GM12878 (cell line): ENCODE measurements at regions not wholly inside any gene's neighbourhood (a gene's known extent, or its start where the extent isn't known, plus 50 kb on each side); places are given as distances from the start of the nearest gene placed in this dataset.

Experiments used
- ATF2 ChIP-seq: IDR thresholded peaks from 2 replicates; pipeline ENCODE4 v1.6.1; 2012; ENCODE audit warnings: low read length, inconsistent platforms
- CBFB ChIP-seq: IDR thresholded peaks from 2 replicates; pipeline ENCODE4 v1.6.1; 2016; ENCODE audit warnings: antibody characterized with exemption, low read depth
- CBX5 ChIP-seq: sonication (generic); IDR thresholded peaks from 2 replicates; pipeline ENCODE4 v1.6.1; 2016; ENCODE audit warnings: low read depth, moderate library complexity, mild to moderate bottlenecking, inconsistent platforms
- CTCF ChIP-seq, 3 experiments: IDR thresholded peaks in 2 of 3; conservative IDR thresholded peaks in 1 of 3; 2 replicates each; pipeline ENCODE4 v1.5.1; 2011; ENCODE audit warnings: low read depth in 3 of 3, low read length in 3 of 3, mild to moderate bottlenecking in 3 of 3, control low read depth in 2 of 3, moderate library complexity in 2 of 3, inconsistent platforms in 1 of 3, mixed read lengths in 1 of 3; ENCODE audit not compliant: control insufficient read depth in 2 of 3, insufficient read depth in 1 of 3; ENCODE audit errors: extremely low read depth in 1 of 3
- ESRRA ChIP-seq: IDR thresholded peaks from 2 replicates; pipeline ENCODE4 v1.6.1; 2012; ENCODE audit warnings: mild to moderate bottlenecking, low read length, improper control_type of control experiment
- JUND ChIP-seq: IDR thresholded peaks from 2 replicates; pipeline ENCODE4 v1.6.1; 2012; ENCODE audit warnings: low read depth, mild to moderate bottlenecking, low read length, improper control_type of control experiment, moderate library complexity
- MAX ChIP-seq: IDR thresholded peaks from 2 replicates; pipeline ENCODE4 v1.6.1; 2012; ENCODE audit warnings: low read depth, low read length, improper control_type of control experiment
- POLR2A ChIP-seq: IDR thresholded peaks from 2 replicates; pipeline ENCODE4 v1.6.1; 2011; ENCODE audit warnings: low read depth, mild to moderate bottlenecking, low read length
- RAD21 ChIP-seq: IDR thresholded peaks from 2 replicates; pipeline ENCODE4 v1.6.1; 2011; ENCODE audit warnings: mild to moderate bottlenecking, low read depth, low read length, moderate library complexity; ENCODE audit not compliant: insufficient read depth
- RFX5 ChIP-seq: IDR thresholded peaks from 2 replicates; pipeline ENCODE4 v1.6.1; 2011; ENCODE audit warnings: low read depth, low read length, improper control_type of control experiment
- SRF ChIP-seq, 2 experiments: IDR thresholded peaks; 2 replicates each; pipeline ENCODE4 v1.6.1; 2011; ENCODE audit warnings: low read depth in 2 of 2, low read length in 2 of 2, mild to moderate bottlenecking in 1 of 2, moderate library complexity in 1 of 2
- TCF7 ChIP-seq: IDR thresholded peaks from 2 replicates; pipeline ENCODE4 v1.6.1; 2014; ENCODE audit warnings: antibody characterized with exemption, borderline replicate concordance
- ZBTB11 ChIP-seq: fragments of 450-650 bp; formaldehyde crosslinking; IDR thresholded peaks from 2 replicates; pipeline ENCODE4 v1.5.0; 2022; ENCODE audit warnings: mild to moderate bottlenecking, missing genetic modification characterization

GRCh38 chr12:53849113-53849512 lies 89.5 kb upstream of the HOXC13 start:
- TF ChIP-seq RFX5: no peak
- TF ChIP-seq ZBTB11: no peak
- no peak for TF ChIP-seq JUND
- TF ChIP-seq SRF (IDR thresholded peaks at IDR 0.05; ENCODE audit: low read depth in 2 of 2, low read length in 2 of 2): no peak
- TF ChIP-seq MAX: no peak
- TF ChIP-seq ESRRA: no peak
- no peak for TF ChIP-seq RAD21
- TF ChIP-seq POLR2A: no peak
- no peak for TF ChIP-seq ATF2
- no peak for TF ChIP-seq CTCF (IDR thresholded peaks at IDR 0.05 in 2 of 3, conservative IDR thresholded peaks at IDR 0.05 in 1 of 3; ENCODE audit: control insufficient read depth in 2 of 3, extremely low read depth in 1 of 3, insufficient read depth in 1 of 3, low read depth in 3 of 3, low read length in 3 of 3)
- no peak for TF ChIP-seq CBFB
- TF ChIP-seq TCF7: no peak
- TF ChIP-seq CBX5: no peak
